Tibial nerve (tissue), 4 donors: ENCODE measurements at regions not wholly inside any gene's neighbourhood (a gene's known extent, or its start where the extent isn't known, plus 50 kb on each side); places are given as distances from the start of the nearest gene placed in this dataset.

ENCODE experiments used
- DNase-seq, 2 donors: peaks; one replicate each; pipeline ENCODE4 v3.0.0-alpha.2; 2019; ENCODE audit warnings: low spot score in 2 of 2
- H3K27ac ChIP-seq, 4 donors: fragments of 200-600 bp; sonication (generic) in 3 of 4; one replicate each; pipeline ENCODE4 v1.5.1; 2017 to 2019; ENCODE audit warnings: mild to moderate bottlenecking in 1 of 4
- H3K27me3 ChIP-seq, 2 donors: fragments of 200-600 bp; sonication (generic) in 1 of 2; one replicate each; pipeline versions ENCODE4 v1.5.1 to v1.6.0; 2017 to 2019
- H3K36me3 ChIP-seq, 3 donors: fragments of 200-600 bp; sonication (generic); one replicate each; pipeline ENCODE4 v1.5.1; 2018 to 2019
- H3K4me1 ChIP-seq, 4 donors: fragments of 200-600 bp; sonication (generic) in 3 of 4; one replicate each; pipeline ENCODE4 v1.5.1; 2017 to 2019
- H3K4me3 ChIP-seq, 4 donors: fragments of 200-600 bp; sonication (generic) in 3 of 4; one replicate each; pipeline ENCODE4 v1.5.1; 2017 to 2019; ENCODE audit warnings: mild to moderate bottlenecking in 1 of 4, moderate library complexity in 1 of 4
- H3K9me3 ChIP-seq, 4 donors: fragments of 200-600 bp; sonication (generic) in 3 of 4; one replicate each; pipeline ENCODE4 v1.5.1; 2017 to 2019
- CTCF ChIP-seq, 5 experiments: fragments of 200-600 bp in 3 of 5; fragments of 450-650 bp in 2 of 5; sonication (generic) in 3 of 5; IDR thresholded peaks; one replicate each; pipeline ENCODE4 v1.5.1; 2016 to 2019; ENCODE audit warnings: antibody characterized with exemption in 5 of 5, mild to moderate bottlenecking in 3 of 5, moderate library complexity in 2 of 5
- EP300 ChIP-seq, 2 donors: sonication (generic); formaldehyde crosslinking; IDR thresholded peaks; one replicate each; pipeline ENCODE4 v1.6.1; 2017; ENCODE audit warnings: antibody characterized with exemption in 2 of 2, mild to moderate bottlenecking in 1 of 2
- POLR2A ChIP-seq, 2 donors: fragments of 450-650 bp; IDR thresholded peaks; one replicate each; pipeline ENCODE4 v1.6.1; 2017; ENCODE audit warnings: antibody characterized with exemption in 2 of 2, mild to moderate bottlenecking in 2 of 2, moderate library complexity in 2 of 2
- WGBS, 2 donors: methylation state at CpG; one replicate each; pipeline ENCODE4 v1.1.5; 2018; 5-methylcytosine and 5-hydroxymethylcytosine counted together

- Histone ChIP-seq H3K36me3 (no peaks in the 10 kb centered on the region), H3K27me3 (no peaks in the 10 kb centered on the region), H3K9me3 (no peaks in the 10 kb centered on the region), H3K4me1 (no peaks in the 10 kb centered on the region), H3K4me3 (no peak overlapping the region), H3K27ac (no peak overlapping the region)
- WGBS, 2 donors = 68 to 71% methylated on average over 21 to 26 of the region's 26 CpGs
- no peak for DNase-seq
- TF ChIP-seq EP300 (IDR thresholded peaks at IDR 0.05) = no peak
- TF ChIP-seq POLR2A (IDR thresholded peaks at IDR 0.05) = no peak
- no peak for TF ChIP-seq CTCF (IDR thresholded peaks at IDR 0.05)
These were observed 117.4 kb upstream of the B3GAT1 start for GRCh38 chr11:134529212-134530096.

- WGBS, 2 donors = 90 to 91% methylated on average over 8 of the region's 8 CpGs
These were observed 116.4 kb upstream of the B3GAT1 start for GRCh38 chr11:134528453-134528852.

GRCh38 chr11:134527382-134528243 is 115.6 kb upstream of the B3GAT1 start:
- no peaks in the 10 kb centered on the region for H3K4me1 ChIP-seq
- H3K36me3 ChIP-seq = no peaks in the 10 kb centered on the region
- TF ChIP-seq POLR2A (IDR thresholded peaks at IDR 0.05) (no peak), CTCF (IDR thresholded peaks at IDR 0.05) (no peak), EP300 (IDR thresholded peaks at IDR 0.05) (no peak)
- H3K27ac ChIP-seq = no peak overlapping the region
- H3K27me3 ChIP-seq = no peaks in the 10 kb centered on the region
- no peak overlapping the region for H3K4me3 ChIP-seq
- 76 to 81% methylated on average over 19 of the region's 19 CpGs for WGBS, 2 donors
- no peaks in the 10 kb centered on the region for H3K9me3 ChIP-seq
- no peak for DNase-seq

More at GRCh38 chr11:134528453-134528852, 116.4 kb upstream of the B3GAT1 start:
- no peaks in the 10 kb centered on the region for H3K36me3 ChIP-seq
- no peaks in the 10 kb centered on the region for H3K9me3 ChIP-seq
- no peaks in the 10 kb centered on the region for H3K4me1 ChIP-seq
- H3K4me3 ChIP-seq = no peak overlapping the region
- no peaks in the 10 kb centered on the region for H3K27me3 ChIP-seq
- no peak overlapping the region for H3K27ac ChIP-seq
- no peak for DNase-seq
- TF ChIP-seq POLR2A (IDR thresholded peaks at IDR 0.05) (no peak), CTCF (IDR thresholded peaks at IDR 0.05) (no peak), EP300 (IDR thresholded peaks at IDR 0.05) (no peak)

GRCh38 chr11:134524896-134525845 is 113.1 kb upstream of the B3GAT1 start:
- Histone ChIP-seq H3K4me3 (no peak overlapping the region), H3K4me1 (no peaks in the 10 kb centered on the region), H3K9me3 (no peaks in the 10 kb centered on the region), H3K27ac (no peak overlapping the region), H3K27me3 (peaks cover 0 to 6% of the 10 kb centered on the region in 2 donors), H3K36me3 (no peaks in the 10 kb centered on the region)
- DNase-seq = no peak
- TF ChIP-seq EP300 (IDR thresholded peaks at IDR 0.05) (no peak), POLR2A (IDR thresholded peaks at IDR 0.05) (no peak), CTCF (IDR thresholded peaks at IDR 0.05) (no peak)
- 75 to 81% methylated on average over 28 of the region's 28 CpGs for WGBS, 2 donors
